ENCODE measurements at regions not wholly inside any gene's neighbourhood (a gene's known extent, or its start where the extent isn't known, plus 50 kb on each side); places are given as distances from the start of the nearest gene placed in this dataset.

DNA sequence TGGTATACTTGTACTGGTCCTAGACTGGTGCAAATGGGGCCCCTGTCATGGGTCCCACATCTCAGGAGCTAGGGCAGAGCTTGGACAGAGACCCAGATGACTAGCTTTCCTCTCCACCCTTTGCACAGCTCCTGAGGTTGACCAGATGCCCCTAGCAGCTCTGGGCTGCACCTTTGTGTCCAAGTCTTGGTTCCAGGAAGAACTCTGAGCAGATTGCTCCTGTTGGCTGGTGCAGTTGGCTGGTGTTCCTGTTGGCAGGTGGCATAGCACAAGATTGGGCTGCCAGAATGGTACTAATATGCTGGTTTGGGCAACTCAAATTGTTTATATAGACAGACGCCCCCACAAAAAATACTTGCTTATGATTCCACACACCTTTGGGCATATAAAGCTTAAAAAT, 89.4 kb upstream of the EZR start:
- no peaks in the 10 kb centered on the region for H3K4me1 ChIP-seq (ENCODE audit: control insufficient read depth in 5 of 5, insufficient read depth in 5 of 5, low read length in 5 of 5)
- H3K4me3 ChIP-seq (ENCODE audit: low read depth in 1 of 5, low read length in 5 of 5): no peak overlapping the region
- no peak overlapping the region for H3K27ac ChIP-seq (ENCODE audit: low read depth, low read length)
- no peak overlapping the region for H3K9ac ChIP-seq (ENCODE audit: low read length in 5 of 5)
- no peaks in the 10 kb centered on the region for H3K36me3 ChIP-seq (ENCODE audit: control insufficient read depth in 5 of 5, insufficient read depth in 5 of 5, low read length in 5 of 5)
- H3K9me3 ChIP-seq (ENCODE audit: control insufficient read depth in 5 of 5, low read length in 5 of 5): peaks cover 3 to 25% (median 18%) of the 10 kb centered on the region in 5 donors
- H3K27me3 ChIP-seq (ENCODE audit: control insufficient read depth in 5 of 5, insufficient read depth in 4 of 5, low read length in 5 of 5): peaks cover 0 to 5% (median 0%) of the 10 kb centered on the region in 5 donors

GRCh38 chr6:158907931-158908330, 88.8 kb upstream of the EZR start:
- no peak overlapping the region for H3K4me3 ChIP-seq (ENCODE audit: low read depth in 1 of 5, low read length in 5 of 5)
- H3K9ac ChIP-seq (ENCODE audit: low read length in 5 of 5): no peak overlapping the region
- H3K4me1 ChIP-seq (ENCODE audit: control insufficient read depth in 5 of 5, insufficient read depth in 5 of 5, low read length in 5 of 5): no peaks in the 10 kb centered on the region
- no peak overlapping the region for H3K27ac ChIP-seq (ENCODE audit: low read depth, low read length)
- H3K9me3 ChIP-seq (ENCODE audit: control insufficient read depth in 5 of 5, low read length in 5 of 5): peaks cover 3 to 25% (median 18%) of the 10 kb centered on the region in 5 donors
- peaks cover 0 to 5% (median 0%) of the 10 kb centered on the region in 5 donors for H3K27me3 ChIP-seq (ENCODE audit: control insufficient read depth in 5 of 5, insufficient read depth in 4 of 5, low read length in 5 of 5)
- H3K36me3 ChIP-seq (ENCODE audit: control insufficient read depth in 5 of 5, insufficient read depth in 5 of 5, low read length in 5 of 5): no peaks in the 10 kb centered on the region

- no peak overlapping the region for H3K4me3 ChIP-seq (ENCODE audit: low read depth in 1 of 5, low read length in 5 of 5)
Observed at GRCh38 chr6:158906926-158907325, 87.8 kb upstream of the EZR start.

DNA sequence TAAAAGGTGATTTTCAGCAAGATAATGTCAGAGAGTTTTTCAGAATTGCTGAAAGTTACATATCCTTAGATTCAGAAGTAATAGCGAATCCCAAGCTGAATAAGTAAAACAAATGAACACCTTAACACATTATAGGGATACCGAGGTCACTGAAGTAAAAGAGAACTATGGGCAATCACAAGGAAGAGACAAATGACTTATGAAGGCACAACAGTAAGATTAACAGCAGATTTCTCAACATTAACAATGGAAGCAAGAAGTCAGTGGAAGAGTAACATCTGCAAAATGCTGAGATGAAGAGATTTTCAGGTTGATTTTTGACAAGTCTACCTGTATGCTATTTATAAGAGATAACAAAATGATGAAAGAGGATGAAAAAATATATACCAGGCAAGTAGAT, 86.1 kb upstream of the EZR start:
- no peak overlapping the region for H3K4me3 ChIP-seq (ENCODE audit: low read depth in 1 of 5, low read length in 5 of 5)

More at GRCh38 chr6:158906926-158907325, 87.8 kb upstream of the EZR start:
- Histone ChIP-seq H3K36me3 (ENCODE audit: control insufficient read depth in 5 of 5, insufficient read depth in 5 of 5, low read length in 5 of 5) (no peaks in the 10 kb centered on the region), H3K9ac (ENCODE audit: low read length in 5 of 5) (no peak overlapping the region), H3K27ac (ENCODE audit: low read depth, low read length) (no peak overlapping the region), H3K27me3 (ENCODE audit: control insufficient read depth in 5 of 5, insufficient read depth in 4 of 5, low read length in 5 of 5) (peaks cover 0 to 5% (median 0%) of the 10 kb centered on the region in 5 donors), H3K9me3 (ENCODE audit: control insufficient read depth in 5 of 5, low read length in 5 of 5) (peaks cover 3 to 25% (median 18%) of the 10 kb centered on the region in 5 donors), H3K4me1 (ENCODE audit: control insufficient read depth in 5 of 5, insufficient read depth in 5 of 5, low read length in 5 of 5) (no peaks in the 10 kb centered on the region)

DNA sequence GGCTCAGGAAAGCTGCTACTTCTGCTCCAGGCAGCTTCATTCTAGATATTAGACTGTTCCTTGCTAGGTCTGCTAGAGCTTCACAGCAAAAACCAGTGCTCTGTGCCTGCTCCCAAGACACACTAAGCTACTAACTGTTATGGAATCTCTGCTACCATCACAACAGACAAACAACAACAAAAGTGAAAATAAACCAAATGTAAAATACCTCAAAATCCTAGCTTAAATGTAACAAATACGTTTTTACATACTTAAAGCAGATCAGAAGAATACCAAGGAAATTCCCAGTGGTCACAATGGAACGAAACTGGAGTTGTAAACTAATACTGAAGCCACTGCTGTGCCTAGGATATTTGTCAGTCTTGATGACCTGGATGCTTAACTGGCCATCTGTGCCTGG, 84.6 kb upstream of the EZR start:
- no peak overlapping the region for H3K27ac ChIP-seq (ENCODE audit: low read depth, low read length)
- H3K36me3 ChIP-seq (ENCODE audit: control insufficient read depth in 5 of 5, insufficient read depth in 5 of 5, low read length in 5 of 5): no peaks in the 10 kb centered on the region
- H3K9me3 ChIP-seq (ENCODE audit: control insufficient read depth in 5 of 5, low read length in 5 of 5): peaks cover 3 to 25% (median 18%) of the 10 kb centered on the region in 5 donors
- H3K27me3 ChIP-seq (ENCODE audit: control insufficient read depth in 5 of 5, insufficient read depth in 4 of 5, low read length in 5 of 5): no peaks in the 10 kb centered on the region
- no peak overlapping the region for H3K4me3 ChIP-seq (ENCODE audit: low read depth in 1 of 5, low read length in 5 of 5)
- no peak overlapping the region for H3K9ac ChIP-seq (ENCODE audit: low read length in 5 of 5)
- H3K4me1 ChIP-seq (ENCODE audit: control insufficient read depth in 5 of 5, insufficient read depth in 5 of 5, low read length in 5 of 5): no peaks in the 10 kb centered on the region

More for the DNA sequence above, 86.1 kb upstream of the EZR start:
- Histone ChIP-seq H3K27me3 (ENCODE audit: control insufficient read depth in 5 of 5, insufficient read depth in 4 of 5, low read length in 5 of 5) (peaks cover 0 to 2% (median 0%) of the 10 kb centered on the region in 5 donors), H3K9me3 (ENCODE audit: control insufficient read depth in 5 of 5, low read length in 5 of 5) (peaks cover 3 to 25% (median 18%) of the 10 kb centered on the region in 5 donors), H3K36me3 (ENCODE audit: control insufficient read depth in 5 of 5, insufficient read depth in 5 of 5, low read length in 5 of 5) (no peaks in the 10 kb centered on the region), H3K27ac (ENCODE audit: low read depth, low read length) (no peak overlapping the region), H3K4me1 (ENCODE audit: control insufficient read depth in 5 of 5, insufficient read depth in 5 of 5, low read length in 5 of 5) (no peaks in the 10 kb centered on the region), H3K9ac (ENCODE audit: low read length in 5 of 5) (no peak overlapping the region)

DNA sequence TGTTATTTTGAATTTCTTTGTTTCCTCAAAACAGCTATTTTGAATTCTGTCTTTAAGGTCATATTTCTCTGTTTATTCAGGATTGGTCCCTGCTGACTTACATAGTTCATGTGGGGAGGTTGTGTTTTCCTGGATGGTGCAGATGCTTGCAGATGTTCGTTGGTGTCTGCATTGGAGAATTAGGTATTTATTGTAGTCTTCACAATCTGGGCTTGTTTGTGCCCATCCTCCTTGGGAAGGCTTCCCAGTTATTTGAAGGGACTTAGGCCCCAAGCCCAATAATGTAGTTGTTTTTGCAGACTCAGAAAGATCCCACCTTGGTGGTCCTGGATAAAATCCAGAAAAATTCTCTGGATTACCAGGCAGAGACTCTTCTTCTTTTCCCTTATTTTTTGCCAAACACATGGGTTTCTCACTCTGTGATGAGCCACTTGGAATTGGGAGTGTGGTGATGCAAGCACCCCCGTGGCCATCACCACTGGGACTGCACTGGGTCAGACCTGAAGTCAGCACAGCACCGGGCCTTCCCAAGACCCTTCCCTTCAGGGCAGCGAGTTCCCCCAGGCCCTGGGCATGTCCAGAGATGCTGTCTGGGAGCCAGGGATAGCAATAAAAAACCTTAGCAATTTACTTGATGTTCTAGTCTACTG, 81.6 kb upstream of the EZR start:
- H3K36me3 ChIP-seq (ENCODE audit: control insufficient read depth in 5 of 5, insufficient read depth in 5 of 5, low read length in 5 of 5): no peaks in the 10 kb centered on the region
- H3K9me3 ChIP-seq (ENCODE audit: control insufficient read depth in 5 of 5, low read length in 5 of 5): peaks cover 3 to 19% (median 12%) of the 10 kb centered on the region in 5 donors
- no peak overlapping the region for H3K9ac ChIP-seq (ENCODE audit: low read length in 5 of 5)
- H3K27me3 ChIP-seq (ENCODE audit: control insufficient read depth in 5 of 5, insufficient read depth in 4 of 5, low read length in 5 of 5): no peaks in the 10 kb centered on the region
- H3K27ac ChIP-seq (ENCODE audit: low read depth, low read length): no peak overlapping the region
- no peak overlapping the region for H3K4me3 ChIP-seq (ENCODE audit: low read depth in 1 of 5, low read length in 5 of 5)
- H3K4me1 ChIP-seq (ENCODE audit: control insufficient read depth in 5 of 5, insufficient read depth in 5 of 5, low read length in 5 of 5): no peaks in the 10 kb centered on the region

DNA sequence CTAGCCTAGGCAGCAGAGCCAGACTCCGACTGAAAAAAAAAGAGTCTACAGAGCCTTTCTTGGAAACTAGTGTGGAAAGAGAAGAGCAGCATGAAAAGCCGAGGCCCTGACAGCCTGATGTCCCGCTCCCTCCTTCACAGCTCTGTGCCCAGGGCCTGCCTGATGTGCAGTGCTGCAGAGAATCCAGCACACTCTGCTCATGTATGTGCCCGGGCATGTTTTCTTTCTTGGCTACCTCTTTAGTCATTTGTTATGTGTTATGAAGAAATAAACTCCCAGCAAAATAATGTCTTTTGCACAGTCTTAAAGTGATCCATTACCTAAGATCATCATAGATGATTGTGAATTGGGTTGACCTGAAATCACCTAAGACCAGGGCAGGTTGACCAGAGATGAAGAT, 78.1 kb upstream of the EZR start:
- no peak overlapping the region for H3K27ac ChIP-seq (ENCODE audit: low read depth, low read length)
- no peaks in the 10 kb centered on the region for H3K36me3 ChIP-seq (ENCODE audit: control insufficient read depth in 5 of 5, insufficient read depth in 5 of 5, low read length in 5 of 5)
- H3K9me3 ChIP-seq (ENCODE audit: control insufficient read depth in 5 of 5, low read length in 5 of 5): no peaks in the 10 kb centered on the region
- H3K4me1 ChIP-seq (ENCODE audit: control insufficient read depth in 5 of 5, insufficient read depth in 5 of 5, low read length in 5 of 5): no peaks in the 10 kb centered on the region
- no peak overlapping the region for H3K9ac ChIP-seq (ENCODE audit: low read length in 5 of 5)
- H3K27me3 ChIP-seq (ENCODE audit: control insufficient read depth in 5 of 5, insufficient read depth in 4 of 5, low read length in 5 of 5): no peaks in the 10 kb centered on the region
- H3K4me3 ChIP-seq (ENCODE audit: low read depth in 1 of 5, low read length in 5 of 5): no peak overlapping the region

DNA sequence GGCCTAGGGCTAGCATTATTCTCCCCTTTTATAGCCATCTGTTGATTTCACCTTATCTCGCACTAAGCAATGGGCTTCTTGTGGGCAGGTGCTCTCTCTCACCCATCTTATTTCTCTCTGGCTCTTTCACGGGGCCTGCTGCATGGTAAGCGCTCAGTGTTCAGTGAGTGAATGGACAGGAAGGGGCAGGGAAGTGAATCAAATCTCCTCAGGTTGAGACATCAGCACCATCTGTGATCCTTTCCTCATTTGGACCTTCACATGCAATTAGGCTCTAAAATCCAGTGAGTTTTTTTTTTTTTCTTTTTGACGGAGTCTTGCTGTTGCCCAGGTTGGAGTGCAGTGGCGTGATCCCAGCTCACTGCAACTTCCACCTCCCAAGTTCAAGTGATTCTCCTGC, 76.5 kb upstream of the EZR start:
- Histone ChIP-seq H3K4me3 (ENCODE audit: low read depth in 1 of 5, low read length in 5 of 5) (no peak overlapping the region), H3K9ac (ENCODE audit: low read length in 5 of 5) (no peak overlapping the region), H3K27me3 (ENCODE audit: control insufficient read depth in 5 of 5, insufficient read depth in 4 of 5, low read length in 5 of 5) (no peaks in the 10 kb centered on the region), H3K27ac (ENCODE audit: low read depth, low read length) (no peak overlapping the region), H3K4me1 (ENCODE audit: control insufficient read depth in 5 of 5, insufficient read depth in 5 of 5, low read length in 5 of 5) (no peaks in the 10 kb centered on the region), H3K9me3 (ENCODE audit: control insufficient read depth in 5 of 5, low read length in 5 of 5) (no peaks in the 10 kb centered on the region), H3K36me3 (ENCODE audit: control insufficient read depth in 5 of 5, insufficient read depth in 5 of 5, low read length in 5 of 5) (no peaks in the 10 kb centered on the region)

DNA sequence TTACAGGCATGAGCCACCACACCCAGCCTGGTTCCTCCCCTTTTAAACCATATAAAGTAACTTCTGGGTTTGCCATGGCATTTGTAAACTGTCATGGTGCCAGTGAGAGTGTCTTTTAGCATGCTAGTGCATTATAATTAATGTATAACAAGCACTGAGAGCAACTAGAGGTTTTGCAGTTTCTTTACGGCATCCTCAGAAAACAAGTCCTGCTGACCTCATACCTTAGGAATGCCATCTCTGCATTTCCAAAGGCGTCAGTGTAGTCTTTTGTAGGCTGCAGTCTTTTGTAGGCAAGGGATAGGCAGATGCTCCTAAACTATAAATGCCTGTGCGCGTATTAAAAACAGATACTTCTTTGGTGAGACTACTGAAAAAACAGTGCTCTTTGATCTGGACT, 75.0 kb upstream of the EZR start:
- no peak overlapping the region for H3K9ac ChIP-seq (ENCODE audit: low read length in 5 of 5)
- H3K4me3 ChIP-seq (ENCODE audit: low read depth in 1 of 5, low read length in 5 of 5): no peak overlapping the region
- H3K4me1 ChIP-seq (ENCODE audit: control insufficient read depth in 5 of 5, insufficient read depth in 5 of 5, low read length in 5 of 5): no peaks in the 10 kb centered on the region
- H3K27ac ChIP-seq (ENCODE audit: low read depth, low read length): no peak overlapping the region
- no peaks in the 10 kb centered on the region for H3K36me3 ChIP-seq (ENCODE audit: control insufficient read depth in 5 of 5, insufficient read depth in 5 of 5, low read length in 5 of 5)
- no peaks in the 10 kb centered on the region for H3K27me3 ChIP-seq (ENCODE audit: control insufficient read depth in 5 of 5, insufficient read depth in 4 of 5, low read length in 5 of 5)
- no peaks in the 10 kb centered on the region for H3K9me3 ChIP-seq (ENCODE audit: control insufficient read depth in 5 of 5, low read length in 5 of 5)

GRCh38 chr6:158892266-158892665, 73.1 kb upstream of the EZR start:
- Histone ChIP-seq H3K27me3 (ENCODE audit: control insufficient read depth in 5 of 5, insufficient read depth in 4 of 5, low read length in 5 of 5) (no peaks in the 10 kb centered on the region), H3K9me3 (ENCODE audit: control insufficient read depth in 5 of 5, low read length in 5 of 5) (no peaks in the 10 kb centered on the region), H3K4me1 (ENCODE audit: control insufficient read depth in 5 of 5, insufficient read depth in 5 of 5, low read length in 5 of 5) (no peaks in the 10 kb centered on the region), H3K27ac (ENCODE audit: low read depth, low read length) (no peak overlapping the region), H3K4me3 (ENCODE audit: low read depth in 1 of 5, low read length in 5 of 5) (no peak overlapping the region), H3K36me3 (ENCODE audit: control insufficient read depth in 5 of 5, insufficient read depth in 5 of 5, low read length in 5 of 5) (no peaks in the 10 kb centered on the region), H3K9ac (ENCODE audit: low read length in 5 of 5) (no peak overlapping the region)
